GM12892 (cell line): ENCODE measurements at regions not wholly inside any gene's neighbourhood (a gene's known extent, or its start where the extent isn't known, plus 50 kb on each side); places are given as distances from the start of the nearest gene placed in this dataset.

ENCODE experiments used
- POLR2A ChIP-seq: IDR thresholded peaks from 2 replicates; pipeline ENCODE4 v1.6.1; 2011; ENCODE audit warnings: low read depth, low read length, control low read depth
- POLR2AphosphoS5 ChIP-seq: IDR thresholded peaks from 2 replicates; pipeline ENCODE4 v1.6.1; 2011; ENCODE audit warnings: low read depth, low read length, control low read depth
- TAF1 ChIP-seq: IDR thresholded peaks from 2 replicates; pipeline ENCODE4 v1.6.1; 2011; ENCODE audit warnings: low read depth, mild to moderate bottlenecking, control low read depth, low read length, borderline replicate concordance

DNA sequence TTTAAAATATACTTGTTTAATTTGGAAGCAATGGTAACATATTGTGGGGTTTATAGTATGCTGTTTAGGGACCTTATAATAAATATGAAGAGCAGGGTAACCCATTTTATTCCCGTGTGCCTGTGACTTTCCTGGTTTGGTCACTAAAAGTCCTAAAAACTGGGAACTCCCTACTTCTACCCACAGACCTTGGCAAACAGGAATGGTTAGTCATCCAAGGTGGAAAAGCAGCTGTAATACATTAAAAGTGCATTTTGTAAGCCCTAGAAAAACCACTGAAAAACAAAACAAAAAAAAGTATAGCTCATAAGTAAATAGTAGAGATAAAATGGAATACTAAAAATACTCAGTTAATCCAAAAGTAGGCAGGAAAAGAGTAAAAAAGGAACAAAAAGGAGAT lies 538.9 kb downstream of the LMO4 start:
- no peak for TF ChIP-seq TAF1
- TF ChIP-seq POLR2AphosphoS5, result no peak
- TF ChIP-seq POLR2A, result no peak
